Mucosa of descending colon (tissue), 3 donors: ENCODE measurements at regions not wholly inside any gene's neighbourhood (a gene's known extent, or its start where the extent isn't known, plus 50 kb on each side); places are given as distances from the start of the nearest gene placed in this dataset.

Experiments used
- ATAC-seq: fragments of 200-7000 bp; cut with Tn5 transposase; one replicate; pipeline ENCODE4 v1.9.1; 2020; ENCODE audit warnings: mild to moderate bottlenecking, moderate library complexity
- DNase-seq, 3 donors: peaks; one replicate each; pipeline ENCODE4 v3.0.0-alpha.2; 2020
- H3K36me3 ChIP-seq: fragments of 200-600 bp; one replicate; pipeline ENCODE4 v1.8.0; 2021; ENCODE audit warnings: low read depth, mild to moderate bottlenecking
- H3K4me1 ChIP-seq: fragments of 200-600 bp; one replicate; pipeline ENCODE4 v1.8.0; 2021; ENCODE audit warnings: low read depth, mild to moderate bottlenecking
- H3K4me3 ChIP-seq: fragments of 200-600 bp; one replicate; pipeline ENCODE4 v1.8.0; 2021; ENCODE audit warnings: mild to moderate bottlenecking
- H3K9me3 ChIP-seq: fragments of 200-600 bp; one replicate; pipeline ENCODE4 v1.8.0; 2021; ENCODE audit warnings: mild to moderate bottlenecking
- CTCF ChIP-seq: fragments of 200-600 bp; IDR thresholded peaks from one replicate; pipeline ENCODE4 v1.8.0; 2022; ENCODE audit warnings: antibody characterized with exemption, mild to moderate bottlenecking
- intact Hi-C, 2 donors: fragments of 100-400 bp; cut with DNase I in 1 of 2; cut with micrococcal nuclease in 1 of 2; formaldehyde crosslinking; loops; one replicate each; pipeline versions ENCODE4 v1.11.0 to v1.11.1; 2022; cut with DNase I, micrococcal nuclease
- donor health status: DM: no; HTN: no; CAD: no; lungs with moderate emphysema.
- donor health status: DM: no; HTN: no; CAD: no.
- donor health status: DM: no; HTN: yes; CAD: no.

GRCh38 chr5:117475919-117476318 is 901.3 kb upstream of the SEMA6A start:
- intact Hi-C loops: no loop called here
- DNase-seq (no peak), ATAC-seq (peak; percentile 86)
- no peaks in the 10 kb centered on the region for H3K36me3 ChIP-seq
- TF ChIP-seq CTCF: no peak
- H3K4me1 ChIP-seq: no peaks in the 10 kb centered on the region
- no peaks in the 10 kb centered on the region for H3K9me3 ChIP-seq
- H3K4me3 ChIP-seq: no peak overlapping the region

- TF ChIP-seq CTCF: no peak
- intact Hi-C loops: no loop called here
These were observed 898.5 kb upstream of the SEMA6A start for GRCh38 chr5:117473165-117473564.

GRCh38 chr5:117463881-117464570 is 889.4 kb upstream of the SEMA6A start:
- ATAC-seq: no peak
- Histone ChIP-seq H3K4me3 (no peak overlapping the region), H3K4me1 (no peaks in the 10 kb centered on the region), H3K9me3 (no peaks in the 10 kb centered on the region), H3K36me3 (no peaks in the 10 kb centered on the region)
- intact Hi-C loops: no loop called here
- TF ChIP-seq CTCF: no peak
- no peak for DNase-seq

More at GRCh38 chr5:117473165-117473564, 898.5 kb upstream of the SEMA6A start:
- H3K36me3 ChIP-seq: no peaks in the 10 kb centered on the region
- H3K4me1 ChIP-seq: no peaks in the 10 kb centered on the region
- no peak for DNase-seq
- no peak overlapping the region for H3K4me3 ChIP-seq
- H3K9me3 ChIP-seq: no peaks in the 10 kb centered on the region
- no peak for ATAC-seq

- no peak overlapping the region for H3K4me3 ChIP-seq
- no peak for DNase-seq
- no peaks in the 10 kb centered on the region for H3K4me1 ChIP-seq
- intact Hi-C loops: no loop called here
- no peaks in the 10 kb centered on the region for H3K36me3 ChIP-seq
- no peaks in the 10 kb centered on the region for H3K9me3 ChIP-seq
- no peak for TF ChIP-seq CTCF
- ATAC-seq: no peak
These were observed 887.3 kb upstream of the SEMA6A start for GRCh38 chr5:117461966-117462365.

GRCh38 chr5:117461403-117461802 is 886.8 kb upstream of the SEMA6A start:
- no peaks in the 10 kb centered on the region for H3K4me1 ChIP-seq
- no peak for ATAC-seq
- DNase-seq: no peak

More at GRCh38 chr5:117461403-117461802, 886.8 kb upstream of the SEMA6A start:
- Histone ChIP-seq H3K36me3 (no peaks in the 10 kb centered on the region), H3K9me3 (no peaks in the 10 kb centered on the region), H3K4me3 (no peak overlapping the region)
- no peak for TF ChIP-seq CTCF
- intact Hi-C loops: no loop called here
